D721Med (cell line): ENCODE measurements at regions not wholly inside any gene's neighbourhood (a gene's known extent, or its start where the extent isn't known, plus 50 kb on each side); places are given as distances from the start of the nearest gene placed in this dataset.
"Not testable (repeated sequence)": the region's sequence is repeated elsewhere in the genome, so short reads cannot be mapped to it uniquely, and the experiment has no call there.

Experiments
- DNase-seq: peaks from one replicate; pipeline ENCODE4 v3.0.0; 2011; ENCODE audit warnings: low spot score; ENCODE audit not compliant: insufficient read length
- FAIRE-seq: peaks from 2 replicates; lab custom pipeline; 2011; peaks lifted over from hg19 to GRCh38; lab: Jason Lieb, UNC
- CTCF ChIP-seq: IDR thresholded peaks from 2 replicates; pipeline ENCODE4 v1.5.1; 2012; ENCODE audit warnings: mild to moderate bottlenecking, control low read depth; ENCODE audit not compliant: insufficient read depth; ENCODE audit errors: missing control alignments

- TF ChIP-seq CTCF, result no peak
- FAIRE-seq (no peak), DNase-seq (no peak)
These were observed 488.2 kb upstream of the RAB6C start for GRCh38 chr2:129491308-129491707.

- no peak for DNase-seq
- FAIRE-seq, result no peak
These were observed 486.9 kb upstream of the RAB6C start for GRCh38 chr2:129492548-129492947.

GRCh38 chr2:129499747-129500146 lies 479.7 kb upstream of the RAB6C start:
- DNase-seq, result no peak
- no peak for TF ChIP-seq CTCF
- no peak for FAIRE-seq

More at GRCh38 chr2:129492548-129492947, 486.9 kb upstream of the RAB6C start:
- TF ChIP-seq CTCF, result no peak

- no peak for DNase-seq
- no peak for FAIRE-seq
- TF ChIP-seq CTCF, result no peak
These were observed 476.7 kb upstream of the RAB6C start for GRCh38 chr2:129502781-129503180.

GRCh38 chr2:129504646-129505045 lies 474.8 kb upstream of the RAB6C start:
- DNase-seq (no peak), FAIRE-seq (no peak)
- TF ChIP-seq CTCF, result no peak

DNA sequence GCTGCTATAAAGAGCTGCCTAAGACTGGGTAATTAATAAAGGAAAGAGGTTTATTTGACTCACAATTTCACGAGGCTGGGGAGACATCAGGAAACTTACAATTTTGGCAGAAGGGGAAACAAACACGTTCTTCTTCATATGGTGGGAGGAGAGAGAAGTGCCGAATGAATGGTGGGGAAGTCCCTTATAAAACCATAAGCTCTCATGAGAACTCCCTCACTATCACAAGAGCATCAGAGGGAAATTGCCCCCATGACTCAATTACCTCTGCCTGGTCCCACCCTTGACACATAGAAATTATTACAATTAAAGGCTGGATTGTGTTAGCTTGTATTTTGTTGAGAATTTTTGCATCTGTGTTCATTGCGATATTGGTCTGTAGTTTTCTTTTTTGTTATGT lies 460.5 kb upstream of the RAB6C start:
- FAIRE-seq, result no peak
- DNase-seq, result no peak
- no peak for TF ChIP-seq CTCF

DNA sequence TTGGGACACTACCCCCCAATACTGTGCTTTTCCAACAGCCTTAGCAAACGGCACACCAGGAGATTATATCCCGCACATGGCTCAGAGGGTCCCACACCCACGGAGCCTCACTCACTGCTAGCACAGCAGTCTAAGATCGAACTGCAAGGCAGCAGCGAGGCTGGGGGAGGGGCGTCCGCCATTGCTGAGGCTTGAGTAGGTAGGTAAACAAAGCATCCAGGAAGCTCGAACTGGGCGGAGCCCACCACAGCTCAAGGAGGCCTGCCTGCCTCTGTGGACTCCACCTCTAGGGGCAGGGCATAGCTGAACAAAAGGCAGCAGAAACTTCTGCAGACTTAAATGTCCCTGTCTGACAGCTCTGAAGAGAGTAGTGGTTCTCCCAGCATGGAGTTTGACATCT lies 447.3 kb upstream of the RAB6C start:
- not testable (repeated sequence) for FAIRE-seq, DNase-seq

DNA sequence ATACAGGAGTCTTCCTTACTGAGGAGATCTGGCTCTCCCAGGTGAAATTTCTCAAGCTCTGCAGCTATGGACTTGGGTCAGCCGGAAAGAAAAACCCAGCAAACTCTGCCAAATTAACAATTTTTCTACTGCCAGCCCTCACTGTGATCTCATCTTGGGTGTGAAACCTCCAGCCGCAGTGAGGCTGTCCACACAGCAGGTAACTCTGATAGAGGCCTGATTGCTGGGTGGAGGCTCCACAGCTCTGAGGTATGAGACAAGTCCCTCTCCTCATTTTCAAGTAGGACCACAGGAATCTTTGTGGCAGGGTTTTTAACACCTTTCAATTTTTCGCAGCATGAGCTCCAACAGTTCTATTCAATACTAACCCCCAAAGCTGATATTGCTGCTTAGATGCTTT lies 430.6 kb upstream of the RAB6C start:
- no peak for TF ChIP-seq CTCF
- FAIRE-seq (no peak), DNase-seq (no peak)
